RWPE1 (cell line): ENCODE measurements at regions not wholly inside any gene's neighbourhood (a gene's known extent, or its start where the extent isn't known, plus 50 kb on each side); places are given as distances from the start of the nearest gene placed in this dataset.

ENCODE experiments used
- CTCF ChIA-PET: fragments of 350-600 bp; sonication (Branson Sonifier 250); formaldehyde crosslinking; extraction: SDS; loops from one replicate; lab custom pipeline; 2021; lab: Yijun Ruan, JAX
- POLR2A ChIA-PET: fragments of 400-600 bp; formaldehyde crosslinking; extraction: SDS; loops from one replicate; lab custom pipeline; 2020; ENCODE audit warnings: antibody characterized with exemption; ENCODE audit not compliant: low non-redundant PET; lab: Yijun Ruan, JAX
- DNase-seq: peaks from one replicate; pipeline ENCODE4 v3.0.0; 2012; ENCODE audit warnings: low spot score
- H3K27ac ChIP-seq: fragments of 450-650 bp; 2 replicates; pipeline ENCODE4 v1.5.1; 2017
- TF ChIP-seq, protein P1 (sequence below): fragments of 450-650 bp; conservative IDR thresholded peaks from 2 replicates; pipeline ENCODE4 v1.5.1; 2017; ENCODE audit warnings: low read depth, mild to moderate bottlenecking

GRCh38 chr7:20864221-20864620, 77.5 kb upstream of the SP8 start:
- H3K27ac ChIP-seq, result no peak overlapping the region
- ChIA-PET POLR2A (no interaction called here), CTCF (no interaction called here)
- TF ChIP-seq, protein P1, sequence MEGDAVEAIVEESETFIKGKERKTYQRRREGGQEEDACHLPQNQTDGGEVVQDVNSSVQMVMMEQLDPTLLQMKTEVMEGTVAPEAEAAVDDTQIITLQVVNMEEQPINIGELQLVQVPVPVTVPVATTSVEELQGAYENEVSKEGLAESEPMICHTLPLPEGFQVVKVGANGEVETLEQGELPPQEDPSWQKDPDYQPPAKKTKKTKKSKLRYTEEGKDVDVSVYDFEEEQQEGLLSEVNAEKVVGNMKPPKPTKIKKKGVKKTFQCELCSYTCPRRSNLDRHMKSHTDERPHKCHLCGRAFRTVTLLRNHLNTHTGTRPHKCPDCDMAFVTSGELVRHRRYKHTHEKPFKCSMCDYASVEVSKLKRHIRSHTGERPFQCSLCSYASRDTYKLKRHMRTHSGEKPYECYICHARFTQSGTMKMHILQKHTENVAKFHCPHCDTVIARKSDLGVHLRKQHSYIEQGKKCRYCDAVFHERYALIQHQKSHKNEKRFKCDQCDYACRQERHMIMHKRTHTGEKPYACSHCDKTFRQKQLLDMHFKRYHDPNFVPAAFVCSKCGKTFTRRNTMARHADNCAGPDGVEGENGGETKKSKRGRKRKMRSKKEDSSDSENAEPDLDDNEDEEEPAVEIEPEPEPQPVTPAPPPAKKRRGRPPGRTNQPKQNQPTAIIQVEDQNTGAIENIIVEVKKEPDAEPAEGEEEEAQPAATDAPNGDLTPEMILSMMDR, result no peak
- DNase-seq, result no peak

DNA sequence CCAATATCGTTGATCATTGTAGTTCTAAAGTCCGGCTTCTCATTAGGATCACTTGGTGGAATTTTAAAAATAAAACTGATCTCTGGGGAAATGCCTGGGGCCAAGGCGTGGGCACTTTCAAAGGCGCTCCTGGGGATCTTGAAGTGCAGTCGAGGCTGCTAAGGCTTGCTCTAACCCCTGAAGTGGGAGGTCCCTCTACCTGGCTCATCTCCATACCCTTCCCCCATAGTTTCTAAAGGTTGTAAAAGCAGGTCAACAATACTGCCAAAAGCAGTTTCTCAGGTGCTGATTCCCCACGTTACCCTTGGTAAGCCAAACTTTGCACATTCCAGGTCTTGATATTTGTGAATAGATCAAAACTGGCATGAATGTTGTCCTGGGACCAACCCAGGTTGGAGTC, 79.0 kb upstream of the SP8 start:
- POLR2A ChIA-PET, result no interaction called here
- TF ChIP-seq, protein P1, result no peak

GRCh38 chr7:20870977-20871376, 84.3 kb upstream of the SP8 start:
- TF ChIP-seq, protein P1, result no peak
- POLR2A ChIA-PET, result no interaction called here

More for the DNA sequence above, 79.0 kb upstream of the SP8 start:
- no peak overlapping the region for H3K27ac ChIP-seq
- no peak for DNase-seq
- CTCF ChIA-PET, result no interaction called here

DNA sequence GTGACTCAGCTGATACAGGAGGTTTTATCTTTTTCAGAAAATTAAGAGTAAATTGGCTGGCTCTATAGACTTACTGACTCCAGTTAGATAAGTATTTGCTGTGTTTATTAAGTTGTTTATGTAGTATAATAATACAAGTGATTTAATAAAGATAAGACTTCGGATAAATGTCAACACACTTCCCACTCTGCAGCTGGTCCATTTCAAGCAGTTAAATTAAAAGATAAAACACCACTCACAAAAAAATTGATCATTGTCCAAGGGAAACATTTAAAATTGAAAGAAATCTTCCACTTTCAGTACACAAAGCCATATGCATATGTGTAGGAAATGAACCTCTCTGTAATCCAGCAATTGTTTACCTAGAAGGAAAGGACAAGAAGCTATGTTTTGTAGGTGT, 106.1 kb upstream of the SP8 start:
- TF ChIP-seq, protein P1, result no peak
- ChIA-PET CTCF (interaction anchor here (0.7 kb wide), 1 partner anchor 289 kb away, joined by 3 read pairs; no protein-coding TSS in a partner anchor), POLR2A (no interaction called here)

More at GRCh38 chr7:20870977-20871376, 84.3 kb upstream of the SP8 start:
- H3K27ac ChIP-seq, result no peak overlapping the region
- CTCF ChIA-PET, result no interaction called here
- no peak for DNase-seq

DNA sequence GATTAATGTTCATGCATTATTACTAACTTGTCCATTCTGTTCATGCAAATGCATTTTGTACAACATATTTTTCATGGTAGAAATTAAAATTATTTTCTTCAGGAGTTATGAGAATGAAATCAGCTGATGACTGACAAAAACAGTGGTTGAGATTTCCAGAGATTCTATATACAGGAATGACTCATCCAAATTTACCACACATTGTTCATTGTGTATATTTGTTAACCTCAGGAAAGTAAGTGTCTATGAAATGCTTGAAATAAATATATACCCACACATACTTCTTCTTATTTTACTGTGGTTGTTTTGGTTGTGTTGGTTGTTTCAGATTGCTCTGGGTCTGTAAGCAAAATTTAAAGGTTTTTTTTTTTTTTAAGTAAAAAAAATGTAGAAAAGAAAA, 108.1 kb upstream of the SP8 start:
- peak; percentile 5 for DNase-seq
- no peak overlapping the region for H3K27ac ChIP-seq
- ChIA-PET CTCF (no interaction called here), POLR2A (no interaction called here)
- TF ChIP-seq, protein P1, result no peak

More for the DNA sequence above, 106.1 kb upstream of the SP8 start:
- H3K27ac ChIP-seq, result no peak overlapping the region
- no peak for DNase-seq

- CTCF ChIA-PET, result no interaction called here
- H3K27ac ChIP-seq, result no peak overlapping the region
- TF ChIP-seq, protein P1, result no peak
- POLR2A ChIA-PET, result no interaction called here
- DNase-seq, result peak; percentile 14
Measured at GRCh38 chr7:20895563-20895962, 108.9 kb upstream of the SP8 start.
